GM12878 (cell line): ENCODE measurements at regions not wholly inside any gene's neighbourhood (a gene's known extent, or its start where the extent isn't known, plus 50 kb on each side); places are given as distances from the start of the nearest gene placed in this dataset.

Experiments
- ATAC-seq: fragments of 200-7000 bp; cut with Tn5 transposase; 3 replicates; pipeline ENCODE4 v1.9.1; 2020; ENCODE audit warnings: mild to moderate bottlenecking, moderate library complexity
- BruUV-seq: library from RNA; stranded (reverse); fragments of 400-500 nt; replicated peaks from 2 replicates; lab custom pipeline; 2021; lab: Mats Ljungman, UMichigan
- CTCF ChIA-PET: fragments of 300-600 bp; sonication (Branson Sonifier 250); formaldehyde crosslinking; extraction: SDS; loops from one replicate; lab custom pipeline; 2021; ENCODE audit warnings: inconsistent platforms; lab: Yijun Ruan, JAX
- POLR2A ChIA-PET: fragments of 350-600 bp; formaldehyde crosslinking; extraction: SDS; loops from one replicate; lab custom pipeline; 2021; ENCODE audit warnings: inconsistent platforms; lab: Charles Lee
- RAD21 ChIA-PET: fragments of 300-600 bp; sonication (Branson Sonifier 250); formaldehyde crosslinking; loops from one replicate; lab custom pipeline; 2023; ENCODE audit warnings: antibody characterized with exemption; ENCODE audit not compliant: unreplicated experiment; lab: Charles Lee
- SMC1A ChIA-PET: fragments of 300-600 bp; sonication (Branson Sonifier 250); formaldehyde crosslinking; loops from one replicate; lab custom pipeline; 2023; ENCODE audit not compliant: unreplicated experiment, uncharacterized antibody; lab: Charles Lee
- DNase-seq: peaks from one replicate; pipeline ENCODE4 v3.0.0-alpha.2; 2011; ENCODE audit warnings: low read depth, low spot score
- FAIRE-seq: peaks from 3 replicates; lab custom pipeline; 2011; peaks lifted over from hg19 to GRCh38; lab: Jason Lieb, UNC
- H2AFZ ChIP-seq: 2 replicates; pipeline ENCODE4 v1.6.0; 2011; ENCODE audit warnings: low read depth, low read length, control low read depth; ENCODE audit not compliant: control insufficient read depth
- H3K27ac ChIP-seq: 2 replicates; pipeline ENCODE4 v1.5.1; 2011; ENCODE audit warnings: control low read depth; ENCODE audit not compliant: control insufficient read depth, insufficient read depth
- H3K27me3 ChIP-seq, 2 experiments: replicated peaks in 1 of 2; 2 replicates each; pipeline versions ENCODE4 v1.6.0 to v1.6.1; 2011; ENCODE audit warnings: low read length in 1 of 2; ENCODE audit not compliant: control insufficient read depth in 2 of 2, insufficient read depth in 2 of 2
- H3K36me3 ChIP-seq, 2 experiments: 2 replicates each; pipeline ENCODE4 v1.5.1; 2011; ENCODE audit warnings: low read length in 1 of 2; ENCODE audit not compliant: control insufficient read depth in 2 of 2, insufficient read depth in 2 of 2
- H3K4me1 ChIP-seq: 2 replicates; pipeline ENCODE4 v1.6.1; 2011; ENCODE audit warnings: mild to moderate bottlenecking, low read length, moderate library complexity, mixed read lengths; ENCODE audit not compliant: control insufficient read depth, insufficient read depth
- H3K4me2 ChIP-seq: 2 replicates; pipeline ENCODE4 v1.6.0; 2011; ENCODE audit warnings: control low read depth; ENCODE audit not compliant: control insufficient read depth, insufficient read depth
- H3K4me3 ChIP-seq: fragments of 200-600 bp; sonication (generic); 2 replicates; pipeline ENCODE4 v1.5.1; 2016
- H3K79me2 ChIP-seq: 2 replicates; pipeline ENCODE4 v1.6.0; 2011; ENCODE audit warnings: low read length; ENCODE audit not compliant: control insufficient read depth, insufficient read depth
- H3K9ac ChIP-seq: 2 replicates; pipeline ENCODE4 v1.8.0; 2011; ENCODE audit warnings: low read length, control low read depth, mixed read lengths; ENCODE audit not compliant: control insufficient read depth, insufficient read depth
- H3K9me3 ChIP-seq: replicated peaks from 3 replicates; pipeline ENCODE4 v1.5.1; 2011; ENCODE audit warnings: mild to moderate bottlenecking, low read length; ENCODE audit not compliant: control insufficient read depth, insufficient read depth
- H4K20me1 ChIP-seq: 2 replicates; pipeline ENCODE4 v1.6.0; 2011; ENCODE audit not compliant: control insufficient read depth, insufficient read depth
- ATF2 ChIP-seq: IDR thresholded peaks from 2 replicates; pipeline ENCODE4 v1.6.1; 2012; ENCODE audit warnings: low read length, inconsistent platforms
- CBX5 ChIP-seq: sonication (generic); IDR thresholded peaks from 2 replicates; pipeline ENCODE4 v1.6.1; 2016; ENCODE audit warnings: low read depth, moderate library complexity, mild to moderate bottlenecking, inconsistent platforms
- HCFC1 ChIP-seq: fragments of 150-350 bp; IDR thresholded peaks from 2 replicates; pipeline ENCODE4 v1.6.1; 2014; ENCODE audit warnings: low read length
- MTA3 ChIP-seq: IDR thresholded peaks from 2 replicates; pipeline ENCODE4 v1.6.1; 2012; ENCODE audit warnings: low read length, inconsistent platforms, borderline replicate concordance
- NR2F1 ChIP-seq: fragments of 450-650 bp; conservative IDR thresholded peaks from 2 replicates; pipeline ENCODE4 v1.6.1; 2017; ENCODE audit warnings: mild to moderate bottlenecking
- RAD51 ChIP-seq: fragments of 450-650 bp; IDR thresholded peaks from 2 replicates; pipeline ENCODE4 v1.6.1; 2016; ENCODE audit warnings: moderate library complexity, mild to moderate bottlenecking, inconsistent platforms
- SMARCA5 ChIP-seq: fragments of 450-650 bp; IDR thresholded peaks from 2 replicates; pipeline ENCODE4 v1.6.1; 2017; ENCODE audit warnings: mild to moderate bottlenecking
- ZBTB33 ChIP-seq: fragments of 450-650 bp; IDR thresholded peaks from 2 replicates; pipeline ENCODE4 v1.6.1; 2017; ENCODE audit warnings: mild to moderate bottlenecking
- WGBS: methylation state at CpG from one replicate; pipeline ENCODE4 v1.1.6; 2016; ENCODE audit warnings: low lambda C conversion rate; ENCODE audit not compliant: insufficient replicate concordance, insufficient coverage; ENCODE audit errors: missing lambda C conversion rate; 5-methylcytosine and 5-hydroxymethylcytosine counted together
- in situ Hi-C: fragments of 300-500 bp; cut with MboI; formaldehyde crosslinking; loops from 9 replicates; pipeline ENCODE4 v1.14.3; 2018; ENCODE audit warnings: mixed read lengths
- intact Hi-C: fragments of 100-400 bp; cut with micrococcal nuclease; formaldehyde crosslinking; loops from one replicate; pipeline ENCODE4 v1.14.2; 2022; ENCODE audit not compliant: unreplicated experiment

GRCh38 chr7:9870674-9871073 lies 1103.0 kb upstream of the PHF14 start:
- CTCF ChIA-PET: no interaction called here
- no peak overlapping the region for H3K4me2 ChIP-seq
- POLR2A ChIA-PET: no interaction called here
- BruUV-seq: no TSS peak
- H3K4me3 ChIP-seq: no peak overlapping the region
- FAIRE-seq: no peak
- no peaks in the 10 kb centered on the region for H3K79me2 ChIP-seq
- in situ Hi-C loops (no loop called here), intact Hi-C loops (no loop called here)
- no peaks in the 10 kb centered on the region for H3K9me3 ChIP-seq
- H3K27me3 ChIP-seq: no peaks in the 10 kb centered on the region
- no peaks in the 10 kb centered on the region for H3K36me3 ChIP-seq
- RAD21 ChIA-PET: no interaction called here
- H3K27ac ChIP-seq: no peak overlapping the region
- SMC1A ChIA-PET: no interaction called here
- TF ChIP-seq ATF2: no peak
- TF ChIP-seq NR2F1: no peak
- no peak for TF ChIP-seq SMARCA5
- no peak for TF ChIP-seq RAD51
- no peak for TF ChIP-seq CBX5
- TF ChIP-seq ZBTB33: no peak
- no peak for TF ChIP-seq MTA3
- no peak for TF ChIP-seq HCFC1
- H4K20me1 ChIP-seq: no peaks in the 10 kb centered on the region
- no peak overlapping the region for H2AFZ ChIP-seq
- no peaks in the 10 kb centered on the region for H3K4me1 ChIP-seq
- H3K9ac ChIP-seq: no peak overlapping the region
- WGBS: 27% methylated on average over 4 of the region's 4 CpGs
- ATAC-seq: no peak
- DNase-seq: no peak
